ENCODE measurements at regions not wholly inside any gene's neighbourhood (a gene's known extent, or its start where the extent isn't known, plus 50 kb on each side); places are given as distances from the start of the nearest gene placed in this dataset.

DNA sequence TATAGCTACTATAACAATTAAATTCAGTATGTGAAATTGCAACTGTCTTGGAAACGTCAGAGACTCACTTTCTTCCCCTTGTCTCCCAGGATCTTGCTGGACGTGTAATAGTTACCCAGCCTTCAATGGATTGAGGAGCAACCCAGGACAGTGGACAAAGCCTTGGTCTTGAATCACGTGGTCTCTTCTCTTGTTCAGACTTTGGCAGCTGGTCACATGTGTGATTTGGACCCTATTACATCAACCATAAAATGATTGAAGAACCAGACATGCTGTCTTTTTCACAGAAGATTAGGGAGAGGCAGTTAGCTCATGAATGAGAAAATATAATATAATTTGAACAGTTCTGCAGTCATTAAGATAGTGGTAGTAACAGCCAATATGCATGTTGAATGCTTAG lies 1085.5 kb upstream of the RBFOX1 start:
- no peaks in the 10 kb centered on the region for H3K36me3 ChIP-seq
- no peaks in the 10 kb centered on the region for H3K4me1 ChIP-seq (ENCODE audit: control insufficient read depth in 1 of 2, insufficient read depth in 1 of 2, low read depth in 1 of 2, low read length in 1 of 2)
- H3K4me3 ChIP-seq (ENCODE audit: low read depth in 1 of 2, low read length in 1 of 2), result no peak overlapping the region
- no peaks in the 10 kb centered on the region for H3K9me3 ChIP-seq
- H3K27me3 ChIP-seq, result no peaks in the 10 kb centered on the region
- TF ChIP-seq, protein P1, sequence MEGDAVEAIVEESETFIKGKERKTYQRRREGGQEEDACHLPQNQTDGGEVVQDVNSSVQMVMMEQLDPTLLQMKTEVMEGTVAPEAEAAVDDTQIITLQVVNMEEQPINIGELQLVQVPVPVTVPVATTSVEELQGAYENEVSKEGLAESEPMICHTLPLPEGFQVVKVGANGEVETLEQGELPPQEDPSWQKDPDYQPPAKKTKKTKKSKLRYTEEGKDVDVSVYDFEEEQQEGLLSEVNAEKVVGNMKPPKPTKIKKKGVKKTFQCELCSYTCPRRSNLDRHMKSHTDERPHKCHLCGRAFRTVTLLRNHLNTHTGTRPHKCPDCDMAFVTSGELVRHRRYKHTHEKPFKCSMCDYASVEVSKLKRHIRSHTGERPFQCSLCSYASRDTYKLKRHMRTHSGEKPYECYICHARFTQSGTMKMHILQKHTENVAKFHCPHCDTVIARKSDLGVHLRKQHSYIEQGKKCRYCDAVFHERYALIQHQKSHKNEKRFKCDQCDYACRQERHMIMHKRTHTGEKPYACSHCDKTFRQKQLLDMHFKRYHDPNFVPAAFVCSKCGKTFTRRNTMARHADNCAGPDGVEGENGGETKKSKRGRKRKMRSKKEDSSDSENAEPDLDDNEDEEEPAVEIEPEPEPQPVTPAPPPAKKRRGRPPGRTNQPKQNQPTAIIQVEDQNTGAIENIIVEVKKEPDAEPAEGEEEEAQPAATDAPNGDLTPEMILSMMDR (IDR thresholded peaks at IDR 0.05), result no peak
- no peak overlapping the region for H3K27ac ChIP-seq

DNA sequence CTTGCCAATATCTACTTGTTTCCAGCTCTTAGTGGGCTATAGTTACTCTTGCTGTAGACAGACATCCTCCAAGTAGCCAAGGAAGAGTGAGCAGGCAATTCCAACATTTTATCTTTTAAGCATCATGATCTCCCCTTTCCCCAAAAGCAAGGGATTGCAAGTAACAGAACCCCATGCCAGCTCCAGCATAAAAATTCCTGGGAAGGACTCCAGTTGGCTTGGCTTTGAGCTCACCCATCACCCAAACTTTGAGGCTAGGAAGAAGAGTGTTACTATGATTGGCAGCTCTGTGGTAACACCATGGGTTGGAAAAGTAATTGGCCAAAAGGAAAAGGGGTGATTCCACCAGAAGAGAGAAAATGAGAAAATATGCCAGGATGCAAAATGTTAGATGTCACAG lies 1086.4 kb upstream of the RBFOX1 start:
- Histone ChIP-seq H3K4me1 (ENCODE audit: control insufficient read depth in 1 of 2, insufficient read depth in 1 of 2, low read depth in 1 of 2, low read length in 1 of 2) (no peaks in the 10 kb centered on the region), H3K27ac (no peak overlapping the region), H3K9me3 (no peaks in the 10 kb centered on the region), H3K4me3 (ENCODE audit: low read depth in 1 of 2, low read length in 1 of 2) (no peak overlapping the region), H3K27me3 (no peaks in the 10 kb centered on the region), H3K36me3 (no peaks in the 10 kb centered on the region)
- TF ChIP-seq, protein P1 (IDR thresholded peaks at IDR 0.05), result no peak

- TF ChIP-seq, protein P1 (IDR thresholded peaks at IDR 0.05), result no peak
- Histone ChIP-seq H3K4me3 (ENCODE audit: low read depth in 1 of 2, low read length in 1 of 2) (no peak overlapping the region), H3K27ac (no peak overlapping the region), H3K27me3 (no peaks in the 10 kb centered on the region), H3K4me1 (ENCODE audit: control insufficient read depth in 1 of 2, insufficient read depth in 1 of 2, low read depth in 1 of 2, low read length in 1 of 2) (no peaks in the 10 kb centered on the region), H3K9me3 (no peaks in the 10 kb centered on the region), H3K36me3 (no peaks in the 10 kb centered on the region)
These were observed 1100.6 kb upstream of the RBFOX1 start for GRCh38 chr16:6232056-6232455.

GRCh38 chr16:6231398-6231797 lies 1101.2 kb upstream of the RBFOX1 start:
- TF ChIP-seq, protein P1 (IDR thresholded peaks at IDR 0.05), result no peak
- Histone ChIP-seq H3K9me3 (no peaks in the 10 kb centered on the region), H3K27ac (no peak overlapping the region), H3K4me1 (ENCODE audit: control insufficient read depth in 1 of 2, insufficient read depth in 1 of 2, low read depth in 1 of 2, low read length in 1 of 2) (no peaks in the 10 kb centered on the region), H3K4me3 (ENCODE audit: low read depth in 1 of 2, low read length in 1 of 2) (no peak overlapping the region), H3K27me3 (no peaks in the 10 kb centered on the region), H3K36me3 (no peaks in the 10 kb centered on the region)

- Histone ChIP-seq H3K4me1 (ENCODE audit: control insufficient read depth in 1 of 2, insufficient read depth in 1 of 2, low read depth in 1 of 2, low read length in 1 of 2) (no peaks in the 10 kb centered on the region), H3K36me3 (no peaks in the 10 kb centered on the region), H3K4me3 (ENCODE audit: low read depth in 1 of 2, low read length in 1 of 2) (no peak overlapping the region), H3K9me3 (no peaks in the 10 kb centered on the region), H3K27me3 (no peaks in the 10 kb centered on the region), H3K27ac (no peak overlapping the region)
- TF ChIP-seq, protein P1 (IDR thresholded peaks at IDR 0.05), result no peak
These were observed 1103.5 kb upstream of the RBFOX1 start for GRCh38 chr16:6229186-6229585.

- no peaks in the 10 kb centered on the region for H3K27me3 ChIP-seq
- H3K4me3 ChIP-seq (ENCODE audit: low read depth in 1 of 2, low read length in 1 of 2), result no peak overlapping the region
- TF ChIP-seq, protein P1 (IDR thresholded peaks at IDR 0.05), result no peak
- H3K27ac ChIP-seq, result no peak overlapping the region
- H3K9me3 ChIP-seq, result no peaks in the 10 kb centered on the region
- H3K4me1 ChIP-seq (ENCODE audit: control insufficient read depth in 1 of 2, insufficient read depth in 1 of 2, low read depth in 1 of 2, low read length in 1 of 2), result no peaks in the 10 kb centered on the region
- no peaks in the 10 kb centered on the region for H3K36me3 ChIP-seq
These were observed 1113.8 kb upstream of the RBFOX1 start for GRCh38 chr16:6218855-6219254.

Measured in neutrophil (primary cell).